EH (cell line): ENCODE measurements at regions not wholly inside any gene's neighbourhood (a gene's known extent, or its start where the extent isn't known, plus 50 kb on each side); places are given as distances from the start of the nearest gene placed in this dataset.
A peak's percentile ranks its signal among the peaks of the same experiment; 100 is the strongest.

Experiments
- DNase-seq: peaks from one replicate; pipeline ENCODE4 v3.0.0-alpha.2; 2015; ENCODE audit warnings: low read depth

DNA sequence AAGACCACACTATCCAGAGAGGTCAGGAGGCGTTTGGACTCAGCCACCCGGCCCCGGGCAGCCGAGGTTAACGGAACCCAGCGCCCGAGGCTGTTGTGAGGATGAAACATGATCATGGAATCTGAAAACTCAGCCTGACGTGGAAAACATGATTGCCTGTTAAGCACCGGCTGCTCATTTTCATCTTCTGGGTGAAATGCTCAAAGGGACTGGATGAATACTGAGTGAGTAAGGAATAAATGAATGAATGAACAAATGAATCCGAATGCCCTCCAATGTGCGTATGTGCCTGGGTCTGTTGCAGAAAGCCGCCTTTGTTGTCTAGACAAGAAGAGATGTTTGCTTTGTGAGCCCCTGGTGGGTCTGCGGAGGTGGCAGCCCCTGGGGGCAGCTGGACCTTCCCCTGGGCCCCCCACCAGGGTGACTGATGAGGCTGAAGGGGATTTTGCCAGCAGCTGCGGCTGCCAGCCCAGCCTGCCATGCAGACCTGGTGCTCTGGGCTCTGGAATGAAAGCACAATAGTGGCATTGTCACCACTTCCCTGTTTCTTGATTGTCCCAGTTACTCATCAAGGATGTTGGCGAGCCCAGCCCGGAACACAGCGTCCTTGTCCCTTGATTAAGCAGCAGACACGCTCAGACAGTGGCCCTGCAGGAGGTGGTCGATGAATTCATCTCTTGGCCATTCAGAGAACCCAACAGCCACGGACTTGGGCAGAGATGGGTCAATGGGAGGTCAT is 211.1 kb downstream of the ANKRD60 start:
- DNase-seq, result peak; percentile 82

DNA sequence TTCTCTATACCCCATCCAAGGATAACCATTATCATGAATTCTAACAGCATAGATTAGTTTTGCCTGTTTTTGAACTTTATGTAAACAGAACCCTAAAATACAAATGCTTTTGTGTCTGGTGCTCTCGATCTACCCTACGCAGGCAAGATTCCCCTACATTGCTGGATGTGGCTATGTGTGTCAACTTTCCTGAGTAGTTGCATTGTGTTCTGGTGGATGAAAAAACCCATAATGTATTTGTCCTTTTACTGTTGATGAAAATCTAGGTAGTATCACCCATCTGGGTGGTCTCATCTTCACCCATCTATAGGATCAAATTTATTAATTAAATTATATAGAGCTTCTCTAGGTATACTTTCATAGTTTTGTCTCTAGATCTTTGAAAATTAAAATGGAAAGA is 211.7 kb downstream of the ANKRD60 start:
- DNase-seq, result no peak

DNA sequence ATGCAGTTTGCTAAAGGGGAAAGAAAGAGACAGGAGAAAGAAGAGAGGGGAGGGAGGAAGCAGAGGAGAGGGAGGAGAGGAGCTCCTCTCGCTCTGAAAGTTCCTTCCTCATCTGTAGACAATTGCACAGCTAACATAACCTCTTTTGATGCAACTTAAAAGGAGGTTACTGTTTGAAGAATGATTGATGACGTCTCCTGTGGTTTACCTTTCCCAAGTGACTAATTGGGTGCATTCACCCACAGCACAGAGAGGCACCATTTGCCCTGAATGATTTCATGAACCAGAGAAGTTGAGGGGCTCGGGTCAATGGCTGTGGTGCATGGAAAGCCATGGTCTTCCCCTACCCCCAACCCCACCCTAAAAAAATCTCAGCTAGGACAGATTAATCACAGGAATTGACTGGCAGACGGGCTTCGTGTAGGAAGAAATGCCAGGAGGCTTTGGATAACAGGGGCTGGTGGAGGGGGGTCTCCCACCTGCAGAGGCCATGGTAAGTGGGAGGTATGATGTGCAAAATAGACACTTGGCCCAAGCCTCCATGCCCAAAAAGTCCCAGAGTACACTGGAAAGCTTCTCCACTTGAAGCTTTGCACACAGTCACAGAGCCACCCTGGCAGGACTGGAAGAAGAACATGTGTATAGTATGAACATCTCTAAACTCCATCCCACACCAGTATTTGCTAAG is 213.7 kb downstream of the ANKRD60 start:
- no peak for DNase-seq

DNA sequence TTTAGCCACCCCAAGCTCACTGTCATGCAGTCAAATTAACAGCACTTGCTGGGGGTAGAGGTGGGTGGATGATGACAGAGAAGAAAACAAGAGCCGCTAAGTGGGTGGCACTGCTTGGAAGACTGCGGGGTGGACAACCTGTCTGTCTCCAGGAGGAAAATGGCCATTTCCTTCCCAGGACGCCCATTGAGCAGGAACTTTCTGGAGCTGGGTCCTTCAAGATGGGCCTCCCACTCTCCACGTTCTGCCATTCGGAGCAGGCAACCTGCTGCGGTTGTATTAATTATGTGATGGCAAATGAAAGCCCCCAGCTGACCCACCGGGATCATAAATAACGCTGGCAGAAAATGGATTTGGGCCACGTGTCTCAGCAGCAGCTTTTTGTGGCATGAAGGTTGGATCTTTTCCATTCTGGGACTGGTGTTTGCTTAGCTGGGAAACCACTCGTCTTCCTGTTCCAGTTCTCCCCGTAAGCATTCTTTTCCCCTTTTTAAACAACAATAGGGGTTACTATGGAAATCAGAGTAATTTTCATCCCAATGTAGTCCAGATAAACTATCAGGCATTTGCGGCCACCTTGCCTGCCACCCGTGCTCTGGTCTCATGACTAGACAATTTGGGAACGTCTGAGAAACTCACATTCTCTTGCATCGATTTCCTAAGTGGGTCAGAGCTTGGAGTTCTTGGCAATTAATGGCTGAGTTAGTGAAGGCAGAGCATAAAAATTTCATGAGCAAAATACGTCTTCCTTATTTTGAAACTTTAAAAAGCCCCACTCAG is 215.5 kb downstream of the ANKRD60 start:
- no peak for DNase-seq

DNA sequence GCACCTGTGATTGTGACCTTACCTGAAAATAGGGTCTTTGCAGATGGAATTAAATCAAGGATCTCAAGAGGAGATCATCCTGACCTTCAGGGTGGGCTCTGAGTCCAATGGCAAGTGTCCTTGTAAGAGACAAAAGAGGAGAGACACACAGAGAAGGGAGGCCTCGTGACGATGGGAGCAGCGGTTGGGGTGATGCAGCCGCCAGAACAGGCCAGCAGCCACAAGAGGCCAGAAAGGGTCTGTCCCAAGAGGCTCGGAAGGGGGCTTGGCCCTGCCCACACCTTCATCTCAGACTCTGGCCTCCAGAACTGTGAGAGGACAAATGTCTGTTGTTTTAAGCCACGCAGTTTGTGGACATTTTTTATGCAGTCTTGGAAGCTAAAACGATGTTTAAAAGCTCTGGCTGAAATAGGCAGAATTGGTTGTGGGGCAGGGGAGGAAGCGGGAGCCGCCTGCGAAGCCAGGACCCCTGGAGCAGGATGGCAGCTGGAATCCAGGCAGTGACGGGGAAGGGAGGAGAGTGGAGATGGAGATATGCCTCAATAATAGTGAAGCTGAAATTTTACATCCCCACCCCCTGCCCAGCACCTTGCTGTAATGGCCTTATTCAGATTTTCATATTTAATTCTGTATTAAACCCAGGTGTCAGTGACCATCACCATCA is 216.4 kb downstream of the ANKRD60 start:
- no peak for DNase-seq

DNA sequence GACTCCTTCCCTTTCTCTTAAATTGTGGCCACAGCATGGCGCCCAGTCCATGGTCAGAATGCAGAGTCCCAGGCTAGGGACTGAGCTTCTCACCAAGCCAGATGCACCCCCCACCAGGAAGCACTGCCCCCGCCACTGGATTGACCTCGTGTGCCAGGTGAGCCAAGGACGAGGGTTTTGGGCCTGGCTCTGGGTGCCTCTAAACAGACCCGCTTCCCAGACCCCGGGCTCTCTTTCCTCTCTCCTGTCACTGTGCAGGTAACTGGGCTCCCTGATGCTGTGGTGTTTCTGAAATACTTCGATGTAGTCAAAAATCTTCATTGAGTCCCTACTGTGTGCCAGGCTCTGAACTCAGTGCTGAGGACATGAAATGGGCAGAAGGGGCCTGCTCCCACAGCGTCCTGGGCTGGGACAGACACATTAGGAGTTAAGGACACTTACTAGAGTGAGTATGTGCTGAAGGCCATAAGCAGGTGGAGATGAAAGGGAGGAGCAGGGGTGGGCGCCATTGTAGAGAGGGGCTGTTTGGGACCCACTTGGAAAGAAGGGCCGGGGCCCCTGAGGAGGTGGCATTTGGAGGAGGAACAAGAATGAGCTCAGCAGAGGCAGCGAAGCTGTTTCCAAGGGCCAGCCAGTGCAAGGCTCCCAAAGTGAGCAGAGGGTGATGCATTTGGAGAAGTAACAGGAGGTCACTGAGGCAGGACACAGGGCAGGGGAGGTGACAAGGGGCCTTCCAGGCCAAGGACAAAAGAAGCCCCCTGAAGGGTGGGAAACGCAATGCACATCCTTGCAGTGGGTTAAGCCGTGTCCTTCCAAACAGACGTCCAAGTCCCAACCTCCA is 217.1 kb downstream of the ANKRD60 start:
- no peak for DNase-seq

DNA sequence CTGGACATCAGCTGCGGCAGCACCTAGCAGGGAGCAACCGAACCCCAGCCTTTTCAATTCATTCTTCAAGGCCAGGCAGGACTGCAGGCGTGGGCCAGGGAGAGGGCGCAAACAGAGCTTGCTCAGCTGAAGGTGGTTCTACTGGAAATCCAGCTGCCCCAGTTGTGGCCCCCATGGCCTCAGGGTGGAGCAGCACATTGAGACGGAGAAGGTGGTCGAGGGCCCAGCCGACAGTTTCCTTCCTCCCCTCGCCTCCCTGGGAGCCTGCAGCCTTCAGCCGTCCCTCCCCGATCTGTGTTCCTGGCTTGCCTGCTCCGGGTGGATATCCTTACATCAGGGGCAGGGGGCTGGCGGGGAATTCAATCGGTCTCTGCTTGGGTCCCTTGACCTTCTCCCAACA is 217.8 kb downstream of the ANKRD60 start:
- no peak for DNase-seq

DNA sequence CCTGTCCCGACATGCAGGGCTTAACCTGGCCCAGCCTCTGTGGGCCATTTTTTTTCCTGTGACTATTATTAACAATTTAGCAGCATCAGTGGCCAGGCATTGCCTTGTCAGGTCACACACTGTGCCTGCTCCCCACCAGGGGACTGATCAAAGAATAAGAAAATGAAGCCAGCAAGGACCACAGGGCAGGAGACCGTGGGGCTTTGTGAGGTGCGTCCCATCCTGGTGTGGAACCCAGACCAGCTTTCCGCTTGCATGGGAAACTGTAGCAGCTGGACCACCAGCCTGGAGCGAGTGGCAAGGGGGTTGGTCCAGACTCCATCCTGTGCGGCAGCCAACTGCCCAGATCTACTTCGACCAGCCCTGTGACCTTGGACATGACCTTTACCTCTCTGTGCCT is 218.3 kb downstream of the ANKRD60 start:
- no peak for DNase-seq

DNA sequence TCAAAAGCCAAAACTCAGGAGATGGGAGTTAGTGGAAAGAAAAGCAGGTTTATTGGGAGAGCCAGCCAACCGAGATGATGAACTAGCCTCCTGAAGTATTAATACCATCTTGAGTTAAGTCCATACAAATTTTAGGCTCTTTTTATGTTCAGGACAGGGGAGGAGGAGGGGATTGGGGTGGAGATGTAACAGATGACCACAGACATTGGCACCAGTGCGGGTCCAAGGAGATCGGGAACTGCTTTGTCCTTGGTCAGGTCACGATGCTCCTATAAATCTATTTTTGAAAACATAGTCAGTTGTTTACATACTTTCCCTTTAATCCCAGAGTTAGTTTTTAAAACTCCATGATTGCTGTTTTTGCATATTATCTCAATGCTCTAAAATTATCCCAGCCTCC is 219.6 kb downstream of the ANKRD60 start:
- DNase-seq, result no peak

DNA sequence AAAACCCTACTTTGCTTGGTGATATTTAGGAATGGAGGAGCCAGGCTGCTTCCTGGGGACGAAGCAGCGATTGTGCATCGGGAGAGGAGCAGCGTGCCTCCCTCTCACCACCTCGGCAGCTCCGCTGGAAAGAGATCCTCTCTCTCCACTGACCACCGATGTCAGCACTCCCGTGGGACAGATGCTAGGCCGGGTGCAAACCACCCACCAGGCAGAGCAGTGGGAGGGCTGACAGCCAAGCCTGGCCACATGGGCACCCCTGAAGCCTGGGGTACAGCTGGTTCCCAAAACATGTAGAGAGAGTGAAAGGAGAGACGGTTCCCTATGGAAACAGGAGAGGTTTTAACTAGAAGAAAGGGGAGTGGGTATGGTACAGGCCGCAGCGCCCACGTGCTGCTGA is 220.0 kb downstream of the ANKRD60 start:
- DNase-seq, result no peak

DNA sequence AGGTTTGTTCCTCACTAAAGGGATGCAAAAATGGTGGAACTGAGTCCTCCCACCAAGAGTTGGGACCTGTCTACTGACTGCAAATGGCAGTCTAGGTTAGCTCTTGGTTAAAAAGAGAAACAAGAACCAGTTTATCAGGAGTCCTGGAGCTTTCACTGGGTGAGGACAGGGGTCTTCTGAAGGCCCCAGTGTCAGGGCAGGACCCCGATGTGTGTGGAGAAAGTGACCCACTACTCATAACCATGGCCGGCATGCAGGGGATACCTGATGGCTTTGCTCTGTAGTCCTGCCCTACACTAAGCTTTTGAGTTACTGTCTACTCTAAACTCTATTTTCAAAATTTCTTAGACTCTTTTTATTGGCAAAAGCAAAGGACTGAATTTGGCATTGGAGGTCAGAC is 220.5 kb downstream of the ANKRD60 start:
- DNase-seq, result no peak

DNA sequence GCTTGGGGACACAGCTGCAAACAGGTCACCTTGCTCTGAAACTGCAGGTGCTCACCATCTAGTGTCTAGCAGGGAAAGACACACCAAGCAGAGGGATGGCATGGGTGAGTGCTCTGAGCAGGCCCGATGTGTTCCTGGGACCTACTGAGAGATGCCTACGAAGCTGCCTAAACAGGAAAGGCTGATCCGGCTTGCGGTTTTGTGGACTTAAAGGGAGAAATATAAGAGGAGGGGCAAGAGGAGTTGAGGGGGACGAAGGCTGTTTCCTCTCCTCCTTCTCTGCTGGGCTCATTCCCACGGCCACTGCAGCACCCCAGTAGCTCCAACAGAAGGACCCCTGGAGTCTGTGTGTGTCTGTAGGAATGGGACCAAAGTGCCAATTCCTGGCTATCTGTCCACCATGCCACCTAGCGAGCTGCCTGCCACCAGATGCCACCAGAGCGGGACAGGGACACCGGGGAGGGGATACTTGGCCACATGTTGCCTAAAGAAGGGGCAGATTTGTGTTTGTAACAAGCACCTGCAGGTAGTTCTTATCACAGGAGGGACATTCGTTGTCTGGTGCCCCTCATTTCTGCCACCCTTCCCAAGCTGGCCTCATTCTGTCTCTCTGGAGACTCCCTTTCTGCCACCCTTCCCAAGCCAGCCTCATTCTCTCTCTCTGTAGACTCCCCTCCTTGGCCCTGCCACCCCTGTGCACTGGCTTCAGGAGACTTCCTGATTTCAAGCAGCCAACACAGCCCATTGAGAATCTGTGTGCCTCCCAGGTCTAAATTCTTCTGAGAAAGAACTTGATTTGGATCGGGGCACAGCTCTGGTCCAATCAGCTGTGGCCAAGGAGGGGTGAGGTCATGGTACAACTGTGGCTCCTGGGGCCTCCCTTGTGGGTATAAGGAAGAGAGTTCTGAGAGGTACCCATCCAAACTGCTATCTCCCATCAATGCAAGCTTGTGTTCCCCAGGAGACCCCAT is 221.8 kb downstream of the ANKRD60 start:
- no peak for DNase-seq

DNA sequence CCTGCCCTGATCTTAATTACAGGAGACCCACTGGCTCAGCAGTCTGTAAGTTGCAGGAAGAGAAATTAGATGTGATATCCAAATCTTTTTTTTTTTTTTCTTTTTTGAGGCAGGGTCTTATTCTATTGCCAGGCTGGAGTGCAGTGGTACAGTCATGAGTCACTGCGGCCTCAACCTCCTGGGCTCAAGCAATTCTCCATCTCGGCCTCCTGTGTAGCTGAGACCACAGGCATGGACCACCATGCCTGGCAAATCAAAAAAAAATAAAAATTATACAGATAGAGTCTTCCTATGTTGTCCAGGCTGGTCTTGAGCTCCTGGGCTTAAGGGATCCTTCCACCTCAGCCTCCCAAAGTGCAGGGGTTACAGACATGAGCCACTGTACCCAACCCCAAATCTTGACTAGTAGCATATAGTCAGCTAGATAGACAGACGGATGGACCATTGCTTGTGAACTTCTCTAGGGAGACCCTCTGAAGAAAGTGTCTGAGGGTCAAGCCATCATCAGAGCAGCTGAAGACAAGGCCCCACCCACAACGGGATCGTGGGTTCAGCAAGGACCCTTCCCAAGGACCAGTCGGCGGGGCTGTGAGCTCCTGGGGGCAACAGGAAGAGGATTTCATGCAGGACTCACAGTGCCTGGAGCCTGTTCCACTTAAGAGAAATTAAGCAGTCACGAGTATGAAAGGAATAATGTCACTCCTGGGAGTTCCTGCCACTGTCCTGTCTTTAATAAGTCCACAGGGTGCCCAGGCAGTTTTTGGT is 222.7 kb downstream of the ANKRD60 start:
- DNase-seq, result no peak

DNA sequence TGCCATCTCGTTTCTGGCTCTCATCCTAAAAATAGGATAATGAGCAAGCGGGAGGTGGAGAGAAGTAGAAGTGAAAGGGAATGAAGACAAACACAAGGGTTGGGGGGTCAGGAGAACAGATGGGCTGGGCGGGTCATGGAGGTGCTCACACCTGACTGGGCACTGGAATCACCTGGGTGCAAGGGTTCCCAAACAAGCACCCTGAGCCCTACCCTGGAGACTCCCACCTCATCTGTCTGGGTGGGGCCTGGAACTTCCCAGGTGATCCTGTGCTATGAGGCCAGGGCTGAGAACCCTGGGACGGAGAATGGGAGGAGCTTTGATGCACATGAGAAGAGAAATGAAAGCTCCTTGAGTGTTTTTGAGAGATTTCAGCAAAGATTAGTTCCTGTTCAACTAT is 223.6 kb downstream of the ANKRD60 start:
- no peak for DNase-seq

DNA sequence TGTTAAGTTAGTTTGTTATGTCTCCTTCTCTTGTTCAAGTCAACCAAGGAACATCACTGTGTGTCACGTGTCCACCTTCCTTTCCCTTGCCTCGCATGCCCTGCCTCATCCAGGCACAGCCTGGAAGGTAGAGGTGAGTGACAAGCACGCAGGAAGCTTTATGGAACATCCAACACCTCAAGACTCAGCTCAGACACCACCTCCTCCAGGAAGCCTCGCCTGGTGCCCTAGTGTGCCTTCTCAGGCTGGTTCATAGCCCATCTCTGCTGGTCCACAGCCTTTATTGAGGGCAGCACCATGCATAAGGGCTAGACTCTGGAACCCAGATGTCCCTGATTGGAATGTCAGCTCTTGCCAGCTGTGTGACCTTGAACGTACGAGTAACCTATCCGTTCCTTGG is 224.3 kb downstream of the ANKRD60 start:
- no peak for DNase-seq

DNA sequence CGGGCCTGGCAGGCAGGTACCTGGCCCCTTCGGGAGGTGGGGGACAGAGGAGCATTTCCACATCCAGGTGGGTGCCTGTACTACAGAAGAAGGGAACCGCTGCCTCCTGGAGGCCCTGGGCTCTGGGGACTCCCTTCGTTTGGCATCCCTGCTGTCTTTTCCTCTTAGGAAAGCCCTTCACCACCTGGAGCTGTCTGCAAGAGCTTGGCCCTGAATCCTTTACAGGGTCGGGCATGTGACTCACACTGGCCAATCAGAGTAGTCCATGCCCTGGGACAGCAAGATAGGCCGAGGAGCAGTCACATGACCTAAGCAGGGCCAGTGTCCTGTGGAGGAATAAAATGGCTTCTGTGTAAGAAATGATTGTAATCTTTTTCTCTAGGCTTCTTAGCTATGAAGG is 224.9 kb downstream of the ANKRD60 start:
- DNase-seq, result no peak

DNA sequence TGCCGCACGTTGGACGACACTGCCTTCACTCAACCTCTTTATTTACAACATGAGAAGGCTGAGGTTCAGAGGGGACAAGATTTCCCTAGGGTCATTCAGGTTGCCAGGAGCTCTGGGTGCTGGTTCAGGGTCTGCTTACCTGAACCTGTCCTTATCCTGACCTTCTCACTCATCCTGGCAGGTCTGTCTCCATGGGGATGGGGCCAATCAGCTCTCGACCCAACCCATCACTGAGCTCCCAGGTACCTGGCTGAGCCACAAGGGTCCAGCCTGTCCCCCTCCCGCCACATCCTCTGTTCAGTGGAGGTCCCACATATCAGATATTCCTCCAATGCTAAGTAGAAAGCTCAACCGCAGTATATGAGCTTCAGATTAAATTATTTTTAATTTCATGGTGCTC is 225.6 kb downstream of the ANKRD60 start:
- no peak for DNase-seq

DNA sequence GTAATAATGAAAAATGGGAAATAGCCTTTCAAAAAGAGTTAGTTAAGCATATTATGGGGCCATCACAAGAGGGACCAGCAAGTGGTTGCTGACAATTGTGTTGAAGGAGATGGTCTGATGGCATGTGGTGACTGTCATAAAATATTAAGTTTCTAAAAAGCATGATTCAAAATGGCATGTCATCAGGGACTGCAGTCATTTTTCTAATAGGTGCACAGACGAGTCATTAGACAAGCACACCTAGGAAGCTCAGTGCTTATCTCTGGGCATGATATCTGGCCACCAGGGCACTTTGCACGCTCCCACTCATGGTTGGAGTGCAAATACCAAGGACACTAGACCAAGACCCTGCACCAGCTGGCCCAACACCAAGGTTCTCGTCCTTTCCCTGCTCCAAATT is 226.5 kb downstream of the ANKRD60 start:
- no peak for DNase-seq

DNA sequence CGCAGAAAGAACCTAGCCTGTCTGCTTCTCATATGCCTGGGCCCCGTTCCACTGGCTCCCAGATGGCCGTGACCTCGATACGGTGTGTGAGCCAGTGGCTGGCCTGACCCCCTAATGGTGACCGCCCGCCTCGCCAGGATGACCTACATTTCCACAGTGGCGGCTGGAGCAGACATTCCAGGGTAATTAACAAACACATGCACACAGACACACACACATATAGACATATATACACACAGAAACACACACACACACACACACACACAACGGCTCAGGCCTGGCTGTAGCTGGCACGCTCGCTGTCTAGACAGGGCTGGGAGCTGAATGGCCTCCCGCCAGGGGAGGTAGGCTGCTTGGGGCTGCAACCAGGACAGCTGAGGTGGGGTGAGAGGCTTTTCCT is 227.1 kb downstream of the ANKRD60 start:
- DNase-seq, result no peak

DNA sequence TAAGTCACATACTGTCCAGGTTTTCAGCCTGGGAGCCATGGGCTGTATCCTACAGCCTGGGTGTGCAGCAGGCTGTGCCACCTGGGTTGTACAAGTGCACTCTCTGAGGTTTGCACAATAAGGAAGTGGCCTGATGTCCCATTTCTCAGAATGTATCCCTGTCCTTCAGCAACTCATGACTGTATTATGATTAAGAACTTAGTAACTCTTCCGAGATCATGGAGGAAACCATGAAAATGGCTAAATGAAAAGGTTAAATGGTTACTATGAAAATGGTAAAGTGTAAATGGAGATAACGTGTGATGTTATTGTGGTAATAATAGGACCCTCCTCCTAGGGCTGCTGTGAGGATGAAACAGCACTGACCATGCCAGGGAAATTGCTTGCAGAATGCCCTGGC is 227.6 kb downstream of the ANKRD60 start:
- DNase-seq, result no peak
